Loucy (cell line): ENCODE measurements at regions not wholly inside any gene's neighbourhood (a gene's known extent, or its start where the extent isn't known, plus 50 kb on each side); places are given as distances from the start of the nearest gene placed in this dataset.

Experiments used
- CTCF ChIP-seq: fragments of 200-600 bp; sonication (generic); conservative IDR thresholded peaks from 2 replicates; pipeline ENCODE4 v1.5.1; 2014; ENCODE audit warnings: mild to moderate bottlenecking, antibody characterized with exemption, low read length
- EZH2phosphoT487 ChIP-seq: fragments of 200-600 bp; IDR thresholded peaks from 2 replicates; pipeline ENCODE4 v1.6.1; 2018; ENCODE audit warnings: antibody characterized with exemption, mild to moderate bottlenecking, moderate library complexity, borderline replicate concordance

- no peak; the same call in 1 of the 2 replicates for TF ChIP-seq CTCF
- no peak for TF ChIP-seq EZH2phosphoT487
Measured at GRCh38 chr14:49206828-49207227, 379.4 kb downstream of the RPS29 start.
